ENCODE measurements at regions not wholly inside any gene's neighbourhood (a gene's known extent, or its start where the extent isn't known, plus 50 kb on each side); places are given as distances from the start of the nearest gene placed in this dataset. TPM values are rescaled to one million over a fixed set of nuclear protein-coding genes. Genes with fewer than 3 reads are reported as not detected.

DNA sequence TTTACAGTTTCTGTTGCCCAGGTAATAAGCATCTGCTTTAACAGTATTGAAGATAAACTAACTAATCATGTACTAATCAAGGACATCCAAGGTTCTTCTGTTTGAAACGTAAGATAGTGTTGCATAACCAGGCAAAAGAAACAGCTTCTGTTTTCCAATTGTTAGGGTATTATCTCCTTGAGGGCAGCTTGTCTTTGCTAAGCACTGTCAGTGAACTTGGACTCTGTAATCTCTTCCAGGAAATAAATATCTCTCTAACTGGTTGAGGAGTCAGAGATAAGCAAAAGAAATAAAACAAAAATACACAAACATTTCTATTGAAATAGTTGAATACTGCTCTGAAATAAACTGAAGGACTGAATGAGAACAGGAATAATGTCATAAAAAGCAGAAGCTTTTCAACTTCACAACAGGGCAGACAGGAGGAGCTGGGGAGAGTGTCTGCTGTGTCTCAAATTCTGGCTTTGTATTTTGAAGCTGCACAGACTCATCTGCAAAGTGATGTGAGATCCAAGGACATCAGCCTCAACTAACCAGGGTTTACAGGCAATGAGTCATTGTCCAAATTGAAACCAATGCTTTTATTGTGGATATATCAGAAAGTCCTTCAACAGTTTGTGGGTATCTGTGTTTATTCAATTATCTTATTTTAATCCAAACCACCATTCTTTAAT is 1253.0 kb upstream of the PCDH7 start:
- DNase-seq (ENCODE audit: low read depth, low spot score), result no peak
- Histone ChIP-seq H3K36me3 (ENCODE audit: control insufficient read depth, insufficient read depth, low read length) (no peaks in the 10 kb centered on the region; the same call in 1 of the 2 replicates), H3K27ac (ENCODE audit: low read length) (no peak overlapping the region), H3K4me1 (ENCODE audit: control insufficient read depth, insufficient read depth, low read length) (no peaks in the 10 kb centered on the region), H3K4me3 (ENCODE audit: low read depth in 2 of 2, low read length in 2 of 2) (no peak overlapping the region), H3K27me3 (ENCODE audit: control insufficient read depth, insufficient read depth, low read length) (no peaks in the 10 kb centered on the region), H3K9me3 (ENCODE audit: control insufficient read depth, insufficient read depth, low read depth, low read length) (no peaks in the 10 kb centered on the region)
- intact Hi-C loops (cut with micrococcal nuclease; ENCODE audit: unreplicated experiment) (no loop called here), in situ Hi-C loops (cut with HindIII; ENCODE audit: low pct_unique_long_range_greater_than_20kb, low sequenced_read_pairs) (no loop called here)
- no TSS peak for BruUV-seq (replicated peaks)
- TF ChIP-seq TCF7L2 (IDR thresholded peaks at IDR 0.05; ENCODE audit: low read depth, low read length), result no peak
- TF ChIP-seq, protein P1, sequence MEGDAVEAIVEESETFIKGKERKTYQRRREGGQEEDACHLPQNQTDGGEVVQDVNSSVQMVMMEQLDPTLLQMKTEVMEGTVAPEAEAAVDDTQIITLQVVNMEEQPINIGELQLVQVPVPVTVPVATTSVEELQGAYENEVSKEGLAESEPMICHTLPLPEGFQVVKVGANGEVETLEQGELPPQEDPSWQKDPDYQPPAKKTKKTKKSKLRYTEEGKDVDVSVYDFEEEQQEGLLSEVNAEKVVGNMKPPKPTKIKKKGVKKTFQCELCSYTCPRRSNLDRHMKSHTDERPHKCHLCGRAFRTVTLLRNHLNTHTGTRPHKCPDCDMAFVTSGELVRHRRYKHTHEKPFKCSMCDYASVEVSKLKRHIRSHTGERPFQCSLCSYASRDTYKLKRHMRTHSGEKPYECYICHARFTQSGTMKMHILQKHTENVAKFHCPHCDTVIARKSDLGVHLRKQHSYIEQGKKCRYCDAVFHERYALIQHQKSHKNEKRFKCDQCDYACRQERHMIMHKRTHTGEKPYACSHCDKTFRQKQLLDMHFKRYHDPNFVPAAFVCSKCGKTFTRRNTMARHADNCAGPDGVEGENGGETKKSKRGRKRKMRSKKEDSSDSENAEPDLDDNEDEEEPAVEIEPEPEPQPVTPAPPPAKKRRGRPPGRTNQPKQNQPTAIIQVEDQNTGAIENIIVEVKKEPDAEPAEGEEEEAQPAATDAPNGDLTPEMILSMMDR (IDR thresholded peaks at IDR 0.05), result no peak
- TF ChIP-seq SIN3A (IDR thresholded peaks at IDR 0.05; ENCODE audit: borderline replicate concordance, insufficient read depth, low read depth, low read length), result no peak
- TF ChIP-seq, protein P2, sequence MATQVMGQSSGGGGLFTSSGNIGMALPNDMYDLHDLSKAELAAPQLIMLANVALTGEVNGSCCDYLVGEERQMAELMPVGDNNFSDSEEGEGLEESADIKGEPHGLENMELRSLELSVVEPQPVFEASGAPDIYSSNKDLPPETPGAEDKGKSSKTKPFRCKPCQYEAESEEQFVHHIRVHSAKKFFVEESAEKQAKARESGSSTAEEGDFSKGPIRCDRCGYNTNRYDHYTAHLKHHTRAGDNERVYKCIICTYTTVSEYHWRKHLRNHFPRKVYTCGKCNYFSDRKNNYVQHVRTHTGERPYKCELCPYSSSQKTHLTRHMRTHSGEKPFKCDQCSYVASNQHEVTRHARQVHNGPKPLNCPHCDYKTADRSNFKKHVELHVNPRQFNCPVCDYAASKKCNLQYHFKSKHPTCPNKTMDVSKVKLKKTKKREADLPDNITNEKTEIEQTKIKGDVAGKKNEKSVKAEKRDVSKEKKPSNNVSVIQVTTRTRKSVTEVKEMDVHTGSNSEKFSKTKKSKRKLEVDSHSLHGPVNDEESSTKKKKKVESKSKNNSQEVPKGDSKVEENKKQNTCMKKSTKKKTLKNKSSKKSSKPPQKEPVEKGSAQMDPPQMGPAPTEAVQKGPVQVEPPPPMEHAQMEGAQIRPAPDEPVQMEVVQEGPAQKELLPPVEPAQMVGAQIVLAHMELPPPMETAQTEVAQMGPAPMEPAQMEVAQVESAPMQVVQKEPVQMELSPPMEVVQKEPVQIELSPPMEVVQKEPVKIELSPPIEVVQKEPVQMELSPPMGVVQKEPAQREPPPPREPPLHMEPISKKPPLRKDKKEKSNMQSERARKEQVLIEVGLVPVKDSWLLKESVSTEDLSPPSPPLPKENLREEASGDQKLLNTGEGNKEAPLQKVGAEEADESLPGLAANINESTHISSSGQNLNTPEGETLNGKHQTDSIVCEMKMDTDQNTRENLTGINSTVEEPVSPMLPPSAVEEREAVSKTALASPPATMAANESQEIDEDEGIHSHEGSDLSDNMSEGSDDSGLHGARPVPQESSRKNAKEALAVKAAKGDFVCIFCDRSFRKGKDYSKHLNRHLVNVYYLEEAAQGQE (IDR thresholded peaks at IDR 0.05; ENCODE audit: insufficient read depth in 1 of 2, low read depth in 2 of 2, low read length in 1 of 2), result no peak
- TF ChIP-seq POLR2AphosphoS5 (IDR thresholded peaks at IDR 0.05; ENCODE audit: low read depth, low read length), result no peak
- ATAC-seq, result no peak
- POLR2A ChIA-PET, result no interaction called here
- CTCF ChIA-PET, result no interaction called here

Small RNA genes lying in the stretch of these regions (microRNA-seq; reads per million reads assigned to microRNA genes)
- gene MIR4275 (ENCODE audit: unreplicated experiment), result not detected

All from Panc1 (cell line).